Activated CD8-positive, alpha-beta memory T cell treated with anti-CD3 and anti-CD28 coated beads for 48 hours (primary cell): ENCODE measurements at regions not wholly inside any gene's neighbourhood (a gene's known extent, or its start where the extent isn't known, plus 50 kb on each side); places are given as distances from the start of the nearest gene placed in this dataset.
"Not testable (repeated sequence)": the region's sequence is repeated elsewhere in the genome, so short reads cannot be mapped to it uniquely, and the experiment has no call there.

Source experiments
- DNase-seq, 3 experiments: peaks; one replicate each; pipeline ENCODE4 v3.0.0-alpha.2; 2020; ENCODE audit warnings: low read depth in 2 of 3, low spot score in 2 of 3

DNA sequence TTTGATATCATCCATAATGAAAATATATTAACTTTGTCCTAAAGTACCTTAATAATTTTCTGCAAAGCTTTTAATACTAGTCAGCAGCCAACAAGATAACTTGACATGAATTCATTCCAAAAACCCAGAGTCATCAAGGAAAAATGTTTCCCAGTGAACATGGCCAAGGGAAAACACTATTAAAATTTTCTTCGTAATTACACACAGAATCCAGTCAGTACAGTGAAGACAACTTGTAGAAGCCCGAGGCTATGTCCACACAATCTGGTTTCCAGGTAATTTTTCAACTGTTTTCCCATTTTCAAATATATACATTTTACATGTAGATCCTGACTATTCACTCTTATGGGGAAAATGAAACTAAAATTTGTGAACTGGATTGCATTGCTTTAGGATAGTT lies 600.9 kb downstream of the CDH8 start:
- DNase-seq: no peak

DNA sequence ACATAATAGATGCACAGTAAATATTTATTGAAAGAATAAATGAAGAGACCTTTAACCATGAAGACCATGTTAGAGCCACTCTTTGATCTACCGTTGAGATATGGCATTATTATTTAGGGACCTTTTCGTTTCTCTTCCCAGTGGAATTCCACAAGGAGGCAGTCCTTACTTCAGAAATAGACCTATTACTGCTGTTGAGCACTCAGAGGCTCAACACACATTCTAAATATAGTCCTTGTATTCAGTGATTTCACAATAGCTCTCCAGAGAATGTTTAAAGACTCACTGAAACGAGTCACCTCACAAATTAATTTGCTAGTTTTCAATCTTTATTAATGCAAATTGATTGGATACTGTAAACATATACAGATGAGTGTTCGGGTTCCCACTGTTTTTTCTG lies 603.8 kb downstream of the CDH8 start:
- no peak for DNase-seq

- DNase-seq: no peak
Measured at GRCh38 chr16:61421111-61421510, 615.1 kb downstream of the CDH8 start.

- DNase-seq: no peak
Measured at GRCh38 chr16:61419791-61420190, 616.4 kb downstream of the CDH8 start.

DNA sequence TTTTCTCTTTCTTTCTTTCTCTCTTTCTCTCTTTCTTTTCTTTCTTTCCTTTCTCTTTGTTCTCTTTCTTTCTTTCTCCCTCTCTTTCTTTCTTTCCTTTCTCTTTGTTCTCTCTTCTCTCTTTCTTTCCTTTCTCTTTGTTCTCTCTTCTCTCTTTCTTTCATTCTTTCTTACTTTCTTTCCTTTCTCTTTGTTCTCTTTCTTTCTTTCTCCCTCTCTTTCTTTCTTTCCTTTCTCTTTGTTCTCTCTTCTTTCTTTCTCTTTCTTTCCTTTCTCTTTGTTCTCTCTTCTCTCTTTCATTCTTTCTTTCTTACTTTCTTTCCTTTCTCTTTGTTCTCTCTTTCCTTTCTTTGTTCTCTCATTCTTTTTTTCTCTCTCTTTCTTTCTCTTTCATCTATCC lies 617.4 kb downstream of the CDH8 start:
- not testable (repeated sequence) for DNase-seq

- DNase-seq: no peak
Measured at GRCh38 chr16:61415126-61415525, 621.1 kb downstream of the CDH8 start.

GRCh38 chr16:61413021-61413420 lies 623.2 kb downstream of the CDH8 start:
- no peak for DNase-seq

DNA sequence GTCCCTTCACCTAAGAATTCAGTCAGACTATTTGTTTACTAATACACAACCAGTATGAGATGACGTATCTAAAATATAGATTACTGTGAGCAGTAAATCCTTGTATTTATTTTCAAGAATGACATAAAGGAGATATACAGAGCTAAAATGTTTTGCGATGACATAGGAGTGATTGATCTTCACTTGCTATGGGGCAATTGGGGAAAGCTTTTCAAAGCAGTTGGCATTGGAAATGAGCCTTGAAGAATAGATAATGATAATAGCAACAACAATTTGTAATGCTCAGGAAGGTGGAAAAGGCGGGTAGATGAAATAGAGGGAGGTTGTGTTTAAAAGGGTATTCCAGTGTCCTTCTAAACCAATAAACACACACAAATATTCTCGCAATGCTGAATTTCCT lies 623.7 kb downstream of the CDH8 start:
- DNase-seq: no peak

DNA sequence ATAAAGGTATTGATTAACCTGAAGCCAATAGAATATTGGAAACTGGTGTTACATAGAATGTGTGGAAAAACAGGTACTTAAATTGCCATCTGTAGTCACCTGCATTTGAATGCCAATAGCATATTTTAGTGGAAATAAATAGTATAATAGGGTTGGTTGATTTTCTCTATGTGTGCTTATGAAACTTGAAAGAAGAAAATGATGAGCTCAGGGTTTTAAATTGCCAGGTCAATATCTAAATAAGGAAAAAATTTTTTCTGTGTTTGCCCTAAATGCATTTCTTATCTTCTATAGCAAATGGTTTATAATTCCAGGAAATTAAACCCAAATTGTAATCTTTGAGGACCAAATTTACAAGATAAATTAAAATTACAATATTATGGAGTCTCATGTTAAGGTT lies 626.6 kb downstream of the CDH8 start:
- DNase-seq: no peak

- no peak for DNase-seq
Measured at GRCh38 chr16:61403386-61403785, 632.9 kb downstream of the CDH8 start.

DNA sequence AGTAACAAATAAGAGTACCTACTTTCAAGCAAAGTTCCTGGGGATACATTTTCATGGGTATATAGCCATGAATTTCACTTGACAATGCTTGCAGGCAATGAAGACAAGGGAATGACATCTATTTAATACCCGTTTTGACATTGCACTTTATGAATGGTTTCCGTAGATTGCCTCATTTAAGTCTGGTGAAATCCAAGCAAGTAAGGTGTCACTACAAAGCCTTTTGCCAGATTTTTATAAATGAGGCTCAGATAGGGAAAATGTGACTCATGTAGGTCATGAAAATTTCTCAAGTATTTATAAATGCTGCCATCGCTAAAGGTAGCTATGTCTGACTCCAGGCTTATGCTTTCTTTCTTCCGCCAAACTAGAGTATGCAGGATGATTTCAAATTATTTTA lies 644.3 kb downstream of the CDH8 start:
- DNase-seq: no peak

DNA sequence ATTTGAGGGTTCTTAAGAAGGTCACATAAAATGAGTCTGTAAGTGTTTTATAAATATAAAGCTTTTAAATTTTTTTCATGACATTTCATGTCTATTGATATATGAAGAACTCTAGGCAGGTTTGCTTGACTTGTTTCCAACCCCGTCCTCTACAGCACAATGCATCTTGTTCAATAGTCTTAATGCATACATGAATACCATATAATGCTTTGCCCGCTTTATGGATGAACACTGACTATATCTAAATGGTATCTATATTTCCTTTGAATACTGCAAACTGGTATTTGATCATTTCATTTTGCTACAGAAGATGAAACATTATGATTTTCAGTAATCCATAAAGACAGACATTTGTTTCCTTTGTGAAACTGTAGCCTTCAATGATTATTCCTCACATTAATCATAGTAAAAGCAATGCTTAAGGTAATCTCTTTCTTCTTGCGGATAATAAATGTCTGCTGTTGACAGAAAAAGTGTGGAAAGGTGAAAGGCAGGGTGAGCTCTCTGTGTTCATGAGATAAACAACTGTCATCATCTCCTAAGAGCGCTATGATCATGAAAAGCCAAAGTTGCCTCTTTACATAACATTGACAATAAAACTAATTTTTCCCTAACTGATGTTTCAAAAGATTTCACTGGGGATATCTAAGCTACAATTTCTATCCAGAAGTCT lies 645.1 kb downstream of the CDH8 start:
- no peak for DNase-seq

- DNase-seq: no peak
Measured at GRCh38 chr16:61385392-61386071, 650.7 kb downstream of the CDH8 start.

- DNase-seq: no peak
Measured at GRCh38 chr16:61382435-61382834, 653.8 kb downstream of the CDH8 start.

DNA sequence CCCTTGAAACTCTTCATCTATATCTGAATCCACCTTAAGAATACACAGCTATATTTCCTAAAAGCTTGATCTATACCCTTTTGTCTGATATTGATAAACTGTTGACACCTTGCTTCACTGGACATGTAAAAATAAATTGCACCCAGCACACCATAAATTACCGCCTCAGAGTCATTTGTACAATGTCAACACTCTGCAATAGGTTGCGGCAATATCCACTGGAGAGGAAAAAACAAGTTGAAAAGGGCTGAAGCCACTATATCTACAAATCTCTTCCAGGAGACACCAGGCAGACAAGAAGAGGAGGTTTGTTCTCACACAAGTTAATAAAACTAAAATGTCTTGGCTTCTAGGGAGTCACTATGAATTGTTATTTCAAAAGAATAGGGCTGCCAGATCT lies 656.9 kb downstream of the CDH8 start:
- no peak for DNase-seq

GRCh38 chr16:61374071-61374470 lies 662.2 kb downstream of the CDH8 start:
- DNase-seq: no peak

- no peak for DNase-seq
Measured at GRCh38 chr16:61371881-61372280, 664.4 kb downstream of the CDH8 start.

DNA sequence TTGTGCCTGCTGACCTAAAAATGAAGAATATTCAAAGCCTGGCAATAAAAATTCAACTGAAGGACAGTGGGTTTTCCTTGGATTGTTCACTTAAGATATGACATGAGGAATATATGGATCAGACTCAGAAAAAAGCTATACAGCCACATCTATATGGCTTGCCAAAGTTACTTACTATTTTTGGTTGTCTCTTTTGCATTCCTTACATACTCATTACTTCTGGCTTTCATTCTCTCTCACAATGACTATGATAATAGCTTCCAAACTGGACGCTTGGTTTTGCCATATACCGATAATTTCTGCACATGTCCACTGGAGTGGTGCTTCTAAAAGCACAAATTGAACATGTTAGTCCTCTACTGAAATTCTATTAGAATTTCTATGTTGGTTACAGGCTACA lies 664.9 kb downstream of the CDH8 start:
- no peak for DNase-seq

GRCh38 chr16:61370564-61370963 lies 665.7 kb downstream of the CDH8 start:
- DNase-seq: no peak

DNA sequence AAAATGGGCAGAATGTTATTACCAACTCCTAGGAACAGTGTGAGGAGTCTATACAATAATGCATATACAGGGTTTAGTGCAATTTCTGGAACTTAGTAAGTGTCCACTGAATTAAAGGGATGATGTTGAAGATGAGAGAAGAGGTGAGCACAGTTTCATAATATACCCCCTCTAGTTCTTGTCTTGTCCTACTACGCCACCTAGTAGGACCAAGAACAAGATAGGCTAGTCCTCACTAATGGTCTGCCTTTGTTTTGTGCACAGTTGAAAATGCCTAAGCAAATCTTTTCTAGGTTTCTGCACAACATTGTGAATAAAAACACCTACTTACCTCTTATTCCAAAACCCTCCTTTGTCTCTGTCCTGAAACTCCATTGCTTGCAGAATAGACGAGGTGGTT lies 670.2 kb downstream of the CDH8 start:
- DNase-seq: no peak

DNA sequence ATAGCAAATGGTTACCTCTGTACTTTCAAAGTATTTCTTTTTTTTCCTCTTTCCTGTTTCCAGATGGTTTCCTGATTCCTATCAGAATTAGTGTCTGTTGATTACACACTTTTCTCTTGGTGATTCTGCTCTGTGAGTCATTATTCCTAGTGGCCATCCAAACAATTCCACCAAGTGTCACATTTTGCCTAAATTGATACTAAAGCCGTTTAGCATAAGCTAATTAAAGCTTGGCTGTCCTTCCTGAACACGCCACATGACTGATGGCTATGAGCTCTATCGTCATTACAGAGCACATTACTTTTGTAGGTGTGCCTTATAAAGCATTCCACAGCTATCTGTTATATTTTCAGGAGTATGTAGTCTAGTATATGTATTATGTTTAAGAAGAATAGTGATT lies 671.2 kb downstream of the CDH8 start:
- no peak for DNase-seq

DNA sequence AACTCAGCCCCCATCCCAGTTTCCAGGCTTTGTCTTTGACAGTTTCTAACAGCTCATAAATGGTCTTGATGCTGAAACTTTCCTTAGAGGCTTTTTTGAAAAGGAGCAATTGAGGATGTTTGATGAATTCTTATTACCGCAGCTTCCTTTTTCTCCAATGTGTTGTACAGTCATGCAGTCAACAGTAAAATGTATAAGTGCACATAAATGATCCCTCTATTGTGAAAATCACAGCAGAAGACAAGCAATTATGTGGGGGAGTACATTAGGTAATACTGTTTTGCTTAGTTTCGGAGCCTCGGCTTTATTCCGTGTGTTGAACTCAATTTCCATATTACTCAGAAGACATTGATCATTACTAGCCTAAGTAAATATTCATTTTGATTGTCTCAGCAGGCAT lies 673.7 kb downstream of the CDH8 start:
- no peak for DNase-seq

DNA sequence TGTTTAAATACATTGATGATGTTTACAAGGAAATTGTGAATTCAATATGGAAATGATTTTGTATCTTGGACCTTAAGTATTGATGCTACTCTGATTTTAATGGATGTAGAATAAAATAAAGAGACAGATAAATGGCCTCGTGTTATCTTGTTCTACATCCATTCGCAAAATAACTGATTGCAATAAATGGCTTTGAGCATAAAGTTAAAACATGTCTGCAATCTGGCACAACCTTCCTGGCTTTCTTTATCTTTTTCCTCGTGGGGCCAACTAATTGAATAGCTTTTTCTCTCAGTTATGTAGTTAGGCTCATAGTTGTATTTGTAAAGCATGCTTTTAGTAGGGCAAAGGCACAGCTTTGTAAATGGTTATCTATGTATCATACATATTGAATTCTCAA lies 691.4 kb downstream of the CDH8 start:
- no peak for DNase-seq
